EH (cell line): ENCODE measurements at regions not wholly inside any gene's neighbourhood (a gene's known extent, or its start where the extent isn't known, plus 50 kb on each side); places are given as distances from the start of the nearest gene placed in this dataset.
"Not testable (repeated sequence)": the region's sequence is repeated elsewhere in the genome, so short reads cannot be mapped to it uniquely, and the experiment has no call there.

Source experiments
- DNase-seq: peaks from one replicate; pipeline ENCODE4 v3.0.0-alpha.2; 2015; ENCODE audit warnings: low read depth

- DNase-seq, result no peak
Measured at GRCh38 chr4:148868191-148868590, 426.0 kb upstream of the NR3C2 start.

DNA sequence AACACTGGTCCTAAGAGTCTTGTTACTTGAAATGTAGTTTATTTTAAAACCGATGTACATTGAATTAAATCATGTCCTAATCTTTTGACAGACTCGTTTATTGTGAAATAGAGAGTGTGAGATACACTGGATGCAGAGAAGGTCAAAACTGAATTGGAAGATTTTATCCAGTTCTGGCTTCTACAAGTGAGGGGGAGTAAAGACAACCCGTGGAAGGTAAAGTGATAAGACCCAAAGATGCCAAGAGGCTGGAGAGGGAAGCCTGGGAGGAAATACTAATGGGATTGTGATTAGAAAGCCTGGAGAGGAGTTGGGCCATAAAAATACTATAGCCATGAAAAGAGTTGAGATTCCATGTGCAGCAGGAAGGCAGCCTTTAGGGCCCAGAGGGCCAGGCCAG lies 424.5 kb upstream of the NR3C2 start:
- DNase-seq, result no peak

GRCh38 chr4:148857973-148858534 lies 415.8 kb upstream of the NR3C2 start:
- no peak for DNase-seq

DNA sequence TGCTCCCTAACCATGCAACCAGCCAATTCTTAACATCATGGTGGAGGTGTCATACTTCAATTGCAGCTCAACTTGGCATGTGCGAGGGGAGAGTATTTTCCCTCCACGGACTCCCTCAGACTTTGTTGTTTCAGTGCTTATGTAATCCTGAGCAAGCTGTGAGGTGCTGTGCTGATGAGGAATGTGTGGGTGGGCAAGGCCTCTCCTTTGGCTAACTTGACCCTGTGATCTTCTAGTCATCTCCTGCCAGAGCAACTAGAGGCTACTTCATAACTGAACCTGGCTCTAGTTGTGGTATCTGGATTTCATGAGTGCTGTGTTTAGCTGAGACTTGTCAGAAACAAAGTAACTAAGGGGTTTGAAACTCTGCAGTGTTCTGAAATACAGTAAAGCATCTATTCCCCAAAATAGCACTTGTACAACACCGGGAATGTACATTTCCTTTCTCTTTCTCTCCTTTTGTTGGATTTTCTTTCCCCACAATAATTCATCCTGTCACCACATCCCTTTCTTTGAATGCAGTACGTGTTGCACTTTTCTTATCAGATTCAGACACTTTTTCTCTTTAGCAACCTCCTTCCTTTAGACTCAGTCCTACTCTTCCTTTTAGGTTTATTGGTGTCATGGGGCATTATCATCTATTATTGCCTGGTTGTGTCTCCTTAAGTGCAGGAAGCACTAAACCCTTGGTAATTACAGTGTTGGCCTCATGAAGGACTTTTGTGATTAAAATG lies 415.2 kb upstream of the NR3C2 start:
- DNase-seq, result no peak

DNA sequence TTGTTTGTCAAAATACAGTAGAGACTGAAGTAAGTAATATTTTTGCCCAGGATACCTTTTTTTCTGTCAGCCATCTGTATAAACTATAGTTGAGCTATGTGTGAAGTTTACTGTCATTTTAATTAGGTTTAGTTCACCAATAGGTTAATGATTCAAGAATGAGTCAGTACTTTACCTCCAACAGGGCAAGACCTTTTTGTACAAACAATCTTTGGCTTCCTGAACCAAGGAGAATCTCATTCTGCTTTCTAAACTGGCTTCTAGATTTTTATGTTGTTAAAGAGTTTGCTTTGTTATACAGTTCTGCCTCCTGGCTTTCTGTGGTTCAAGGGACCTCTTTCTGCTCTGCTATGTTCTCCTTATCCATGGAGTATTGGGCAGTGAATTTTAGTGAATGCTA lies 412.0 kb upstream of the NR3C2 start:
- DNase-seq, result no peak

GRCh38 chr4:148852092-148852699 lies 410.0 kb upstream of the NR3C2 start:
- no peak for DNase-seq

- no peak for DNase-seq
Measured at GRCh38 chr4:148850257-148850995, 408.2 kb upstream of the NR3C2 start.

- no peak for DNase-seq
Measured at GRCh38 chr4:148849581-148849980, 407.4 kb upstream of the NR3C2 start.

DNA sequence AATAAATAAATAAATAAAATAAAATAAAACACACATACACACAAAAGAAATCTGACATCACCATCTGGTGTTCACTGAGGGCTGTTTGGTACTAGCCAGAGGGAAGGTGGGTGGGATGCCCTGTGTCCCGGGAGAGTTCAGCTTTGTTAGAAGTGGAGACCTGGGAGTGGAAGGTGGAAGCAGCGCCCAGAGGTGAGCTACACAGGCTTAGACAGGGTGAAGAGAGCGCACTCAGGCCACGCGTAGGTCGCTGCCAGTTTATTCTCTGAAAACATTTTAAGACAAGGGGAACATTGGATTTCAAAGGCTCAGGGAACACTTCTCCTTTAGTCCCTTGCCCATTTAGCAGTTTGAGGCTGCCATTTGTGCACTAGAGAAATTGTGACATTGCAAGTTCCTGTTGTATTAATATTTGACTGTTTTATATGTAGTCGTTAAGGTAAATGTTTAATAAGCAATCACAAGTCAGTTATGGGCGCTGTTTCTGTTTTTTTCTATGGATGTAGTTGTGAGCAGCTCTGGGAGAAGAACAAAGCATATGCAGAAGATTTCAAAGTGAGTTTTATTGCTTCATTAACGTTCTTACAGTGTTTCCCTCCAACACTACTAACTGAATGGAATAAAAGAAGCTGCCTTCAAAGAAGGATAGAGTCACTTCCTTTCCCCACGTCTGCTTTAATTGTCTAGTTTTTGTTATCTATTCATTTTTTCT lies 405.5 kb upstream of the NR3C2 start:
- DNase-seq, result no peak

- DNase-seq, result no peak
Measured at GRCh38 chr4:148845609-148846008, 403.4 kb upstream of the NR3C2 start.

GRCh38 chr4:148843625-148844024 lies 401.4 kb upstream of the NR3C2 start:
- DNase-seq, result no peak

DNA sequence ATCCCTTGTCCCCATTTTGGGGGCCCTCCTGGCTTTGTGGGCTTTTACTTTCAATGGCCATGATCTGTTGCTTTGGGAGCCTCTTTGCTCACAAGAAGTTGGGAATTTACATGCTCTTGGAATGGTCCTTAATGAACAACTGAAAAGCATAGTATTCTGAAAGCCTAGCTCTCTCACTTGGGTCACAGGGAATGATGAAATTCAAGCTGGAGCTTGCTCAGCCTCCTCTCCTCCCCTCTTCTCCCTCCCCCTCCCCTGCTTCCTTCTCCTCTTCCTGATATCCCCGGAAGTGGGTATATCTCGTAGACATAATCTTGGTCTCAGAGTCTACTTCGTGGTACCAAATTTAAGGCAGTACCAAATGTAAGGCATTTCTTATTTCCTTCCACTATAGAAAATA lies 400.6 kb upstream of the NR3C2 start:
- no peak for DNase-seq

- DNase-seq, result not testable (repeated sequence)
Measured at GRCh38 chr4:148837571-148837970, 395.4 kb upstream of the NR3C2 start.

DNA sequence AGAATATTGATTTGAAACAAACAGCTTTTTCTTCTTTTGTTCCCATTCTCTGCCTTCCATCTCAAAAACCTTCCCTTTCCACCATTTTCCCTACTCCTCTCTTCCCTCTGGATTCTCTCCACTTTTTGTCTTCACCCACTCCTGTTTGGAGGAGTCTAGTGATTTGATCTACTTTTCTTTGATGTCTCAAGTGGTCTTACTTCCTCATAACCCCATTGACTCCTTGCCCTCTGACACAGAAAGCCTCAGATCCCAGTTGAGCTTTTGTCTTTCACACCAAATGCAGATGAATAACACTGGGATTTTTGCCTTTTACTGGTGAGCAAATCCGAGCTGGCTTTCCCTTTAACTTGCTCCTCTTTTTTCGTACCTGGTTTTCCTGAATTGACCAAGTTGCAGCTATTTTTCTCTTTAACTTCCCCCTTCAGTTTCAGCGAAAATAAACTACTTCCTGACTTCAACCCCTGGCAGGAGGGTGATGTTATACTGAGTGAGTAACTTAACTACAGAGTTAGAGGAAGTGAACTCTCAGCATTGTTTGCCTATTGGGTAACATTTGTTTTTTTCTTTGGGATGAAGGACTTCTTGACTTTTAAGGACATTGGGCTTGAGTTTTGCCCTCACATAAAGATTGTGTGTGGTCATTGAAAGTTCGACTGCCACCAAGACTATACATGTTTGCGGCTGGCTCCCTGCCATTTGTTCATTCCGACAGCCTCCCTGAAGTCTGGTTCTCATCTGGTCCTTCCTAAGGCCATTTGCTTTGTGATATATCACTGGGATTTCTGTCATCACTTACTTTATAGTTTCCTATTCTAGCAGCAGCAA lies 392.8 kb upstream of the NR3C2 start:
- DNase-seq, result peak; percentile 12

DNA sequence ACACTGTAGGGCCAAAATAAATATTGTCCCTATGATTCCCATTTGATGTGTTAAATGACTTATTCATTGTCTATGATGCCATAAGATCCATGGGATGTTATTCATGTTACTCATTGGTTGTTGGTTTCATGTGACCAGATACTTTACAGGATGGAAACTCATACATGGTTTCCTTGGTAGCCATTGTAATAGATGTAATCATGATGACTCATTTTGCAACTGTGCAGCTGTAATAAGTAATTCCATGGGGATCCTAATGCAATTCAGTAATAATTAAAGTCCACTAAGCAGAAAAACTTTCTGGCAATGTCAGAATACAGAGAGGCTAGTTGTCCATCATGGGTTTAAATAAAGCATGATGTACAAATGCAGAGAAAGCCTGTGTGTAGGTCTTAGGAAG lies 389.7 kb upstream of the NR3C2 start:
- peak; percentile 67 for DNase-seq

DNA sequence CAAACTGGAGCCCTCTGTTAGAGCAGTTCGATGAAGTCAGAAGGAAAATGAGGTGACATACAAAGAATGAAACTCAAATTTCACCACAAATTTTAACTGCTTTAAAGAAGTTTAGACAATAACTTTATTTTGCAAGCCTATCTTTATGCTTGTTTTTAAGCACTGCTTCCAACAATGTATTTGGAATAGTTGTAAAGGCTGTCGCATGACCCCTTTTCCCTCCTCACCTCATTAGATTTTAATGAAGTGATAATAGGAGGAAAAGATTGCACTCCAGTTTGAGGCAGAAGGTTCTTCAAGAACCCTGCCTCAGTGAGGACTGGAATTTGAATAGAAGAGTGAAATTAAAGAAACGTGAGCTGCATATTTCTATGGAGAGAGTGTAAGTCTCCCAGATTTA lies 386.1 kb upstream of the NR3C2 start:
- no peak for DNase-seq

DNA sequence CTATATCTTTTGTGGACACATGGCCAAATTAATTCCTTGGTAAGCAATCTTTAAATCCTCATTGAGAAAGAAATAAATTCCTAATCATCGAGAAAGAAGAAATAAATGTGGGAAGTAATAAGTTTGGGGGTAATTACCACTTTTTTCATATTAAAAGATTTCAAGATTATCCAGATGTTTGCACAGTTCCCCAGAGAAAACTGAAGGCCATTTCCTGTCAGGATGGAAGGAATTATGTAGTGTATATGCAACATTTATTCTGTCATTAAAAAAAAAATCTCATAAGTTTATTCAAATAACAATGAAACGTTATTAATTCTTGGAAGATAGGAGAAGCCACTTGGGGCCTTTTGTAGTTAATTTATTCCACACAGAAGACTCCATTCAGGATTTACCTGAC lies 385.6 kb upstream of the NR3C2 start:
- no peak for DNase-seq

GRCh38 chr4:148823419-148823769 lies 381.2 kb upstream of the NR3C2 start:
- DNase-seq, result no peak

GRCh38 chr4:148822572-148823418 lies 380.6 kb upstream of the NR3C2 start:
- DNase-seq, result no peak

- no peak for DNase-seq
Measured at GRCh38 chr4:148814030-148814429, 371.8 kb upstream of the NR3C2 start.

DNA sequence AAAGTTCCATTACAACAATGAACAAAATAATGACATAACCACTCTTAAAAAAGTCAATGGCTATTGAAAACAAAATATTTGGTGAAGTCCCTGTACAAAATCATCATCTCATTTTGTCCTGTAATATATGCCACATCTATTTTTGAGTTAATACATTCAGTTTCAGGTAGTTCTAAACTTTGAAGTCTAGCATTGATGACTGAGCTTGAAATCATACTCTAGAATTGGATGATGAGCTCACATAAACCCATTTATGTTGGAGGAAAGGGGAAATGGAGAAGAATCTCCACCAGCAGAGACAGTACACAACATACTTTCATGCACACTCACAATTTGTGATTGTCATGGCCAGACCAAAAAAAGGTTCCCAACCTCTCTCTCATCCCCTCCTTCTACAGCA lies 371.1 kb upstream of the NR3C2 start:
- DNase-seq, result no peak
